ENCODE measurements at regions not wholly inside any gene's neighbourhood (a gene's known extent, or its start where the extent isn't known, plus 50 kb on each side); places are given as distances from the start of the nearest gene placed in this dataset.
"Not testable (repeated sequence)": the region's sequence is repeated elsewhere in the genome, so short reads cannot be mapped to it uniquely, and the experiment has no call there.

DNA sequence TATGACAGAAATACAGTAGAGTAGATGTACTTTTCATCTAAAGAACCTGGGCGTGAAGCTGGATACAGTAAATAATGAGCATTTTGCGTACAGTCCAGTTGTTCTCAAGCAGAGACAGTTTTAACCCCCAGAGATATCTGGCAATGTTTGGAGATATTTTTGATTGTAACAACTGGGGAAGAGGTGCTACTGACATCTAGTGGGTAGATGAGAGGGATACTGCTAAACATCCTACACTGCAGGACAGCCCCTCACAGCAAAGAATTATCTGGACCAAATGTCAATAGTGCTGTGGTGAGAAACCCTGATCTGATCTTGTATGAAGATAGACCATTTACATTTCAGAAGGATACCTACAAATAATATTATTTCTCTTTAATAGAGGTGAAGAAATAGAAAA is 200.2 kb upstream of the FAM47A start:
- DNase-seq (ENCODE audit: low read depth, low spot score): peak; percentile 46
- in situ Hi-C loops (cut with HindIII; ENCODE audit: low pct_unique_long_range_greater_than_20kb, low sequenced_read_pairs): no loop called here

DNA sequence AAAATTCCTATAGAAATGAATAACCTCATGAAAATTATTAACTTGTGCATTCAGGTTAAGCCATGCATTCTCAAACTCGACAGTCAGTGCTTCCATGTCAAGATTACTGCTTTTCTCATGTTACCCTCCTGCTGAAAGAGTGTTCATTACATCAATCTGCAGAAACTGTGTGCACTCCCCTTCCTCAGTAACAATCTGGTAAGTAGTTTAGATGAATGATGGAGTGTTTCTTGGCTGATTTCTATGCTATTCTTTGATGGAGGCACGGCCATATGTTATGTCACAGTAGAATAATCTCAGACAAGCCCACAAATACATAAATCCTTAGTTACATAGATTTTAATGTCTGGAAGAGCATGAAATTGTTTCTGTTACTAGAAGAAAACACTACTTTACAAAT is 193.3 kb upstream of the FAM47A start:
- in situ Hi-C loops (cut with HindIII; ENCODE audit: low pct_unique_long_range_greater_than_20kb, low sequenced_read_pairs): no loop called here
- DNase-seq (ENCODE audit: low read depth, low spot score): no peak

- DNase-seq (ENCODE audit: low read depth, low spot score); in situ Hi-C loops (cut with HindIII; ENCODE audit: low pct_unique_long_range_greater_than_20kb, low sequenced_read_pairs): not testable (repeated sequence)
Observed at GRCh38 chrX:34320424-34320823, 188.3 kb upstream of the FAM47A start.

DNA sequence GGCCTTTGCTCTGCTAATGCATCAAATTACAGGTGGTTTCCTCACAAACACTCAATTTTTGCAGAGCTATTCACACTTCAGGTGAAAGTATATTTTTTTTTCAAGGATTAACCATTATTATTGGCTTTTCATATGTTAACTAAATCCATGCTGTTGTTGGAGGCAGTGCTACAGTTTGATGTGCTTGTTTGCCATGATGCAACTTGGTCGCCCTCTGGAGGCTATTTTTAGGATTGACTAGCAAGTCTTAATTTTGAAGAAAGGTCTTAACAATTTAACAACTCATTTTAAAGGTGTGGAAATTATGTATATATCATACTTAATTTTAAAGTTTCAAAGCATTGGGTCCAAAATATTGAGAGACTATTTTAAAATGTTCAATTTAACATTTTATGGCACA is 168.8 kb upstream of the FAM47A start:
- peak; percentile 51 for DNase-seq (ENCODE audit: low read depth, low spot score)
- in situ Hi-C loops (cut with HindIII; ENCODE audit: low pct_unique_long_range_greater_than_20kb, low sequenced_read_pairs): no loop called here

GRCh38 chrX:34299451-34299967 is 167.4 kb upstream of the FAM47A start:
- in situ Hi-C loops (cut with HindIII; ENCODE audit: low pct_unique_long_range_greater_than_20kb, low sequenced_read_pairs): no loop called here
- no peak for DNase-seq (ENCODE audit: low read depth, low spot score)

- DNase-seq (ENCODE audit: low read depth, low spot score): no peak
- in situ Hi-C loops (cut with HindIII; ENCODE audit: low pct_unique_long_range_greater_than_20kb, low sequenced_read_pairs): no loop called here
Observed at GRCh38 chrX:34294665-34295064, 162.6 kb upstream of the FAM47A start.

GRCh38 chrX:34288782-34289181 is 156.7 kb upstream of the FAM47A start:
- no peak for DNase-seq (ENCODE audit: low read depth, low spot score)
- in situ Hi-C loops (cut with HindIII; ENCODE audit: low pct_unique_long_range_greater_than_20kb, low sequenced_read_pairs): no loop called here

- in situ Hi-C loops (cut with HindIII; ENCODE audit: low pct_unique_long_range_greater_than_20kb, low sequenced_read_pairs): no loop called here
- no peak for DNase-seq (ENCODE audit: low read depth, low spot score)
Observed at GRCh38 chrX:34279866-34280560, 147.9 kb upstream of the FAM47A start.

- DNase-seq (ENCODE audit: low read depth, low spot score): peak; percentile 21
- in situ Hi-C loops (cut with HindIII; ENCODE audit: low pct_unique_long_range_greater_than_20kb, low sequenced_read_pairs): no loop called here
Observed at GRCh38 chrX:34275699-34276098, 143.6 kb upstream of the FAM47A start.

GRCh38 chrX:34270434-34270833 is 138.3 kb upstream of the FAM47A start:
- in situ Hi-C loops (cut with HindIII; ENCODE audit: low pct_unique_long_range_greater_than_20kb, low sequenced_read_pairs): no loop called here
- DNase-seq (ENCODE audit: low read depth, low spot score): no peak

- in situ Hi-C loops (cut with HindIII; ENCODE audit: low pct_unique_long_range_greater_than_20kb, low sequenced_read_pairs): no loop called here
- DNase-seq (ENCODE audit: low read depth, low spot score): peak; percentile 38
Observed at GRCh38 chrX:34238896-34239295, 106.8 kb upstream of the FAM47A start.

DNA sequence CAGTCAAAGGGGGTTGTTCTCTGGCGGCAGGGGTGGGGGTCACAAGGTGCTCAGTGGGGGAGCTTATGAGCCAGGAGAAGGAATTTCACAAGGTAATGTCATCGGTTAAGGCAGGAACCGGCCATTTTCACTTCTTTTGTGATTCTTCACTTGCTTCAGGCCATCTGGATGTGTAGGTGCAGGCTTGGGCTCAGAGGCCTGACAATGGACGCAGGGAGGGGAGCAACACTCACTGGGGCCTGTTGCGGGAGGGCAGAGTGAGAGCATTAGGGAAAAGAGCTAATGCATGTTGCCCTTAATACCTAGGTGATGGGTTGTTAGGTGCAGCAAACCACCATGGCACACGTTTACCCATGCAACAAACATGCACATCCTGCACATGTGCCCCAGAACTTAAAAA is 98.0 kb upstream of the FAM47A start:
- in situ Hi-C loops (cut with HindIII; ENCODE audit: low pct_unique_long_range_greater_than_20kb, low sequenced_read_pairs); DNase-seq (ENCODE audit: low read depth, low spot score): not testable (repeated sequence)

DNA sequence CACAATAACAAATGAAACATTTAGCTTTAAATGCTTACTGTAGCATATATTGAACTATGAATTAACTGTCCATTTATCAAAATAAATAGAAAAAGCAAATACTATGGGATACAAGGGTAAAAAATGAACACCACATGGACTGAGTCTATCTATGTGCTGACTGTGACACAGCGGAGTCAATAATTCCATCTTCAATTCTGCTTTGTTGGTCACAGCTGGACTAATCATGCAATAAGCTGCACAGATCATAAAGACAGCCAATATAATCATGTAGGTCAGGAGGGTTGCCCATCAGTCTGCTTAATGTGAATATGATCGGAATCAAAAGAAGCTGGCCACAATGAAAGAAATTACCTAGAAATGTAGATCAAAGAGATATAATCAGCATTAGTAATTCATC is 95.7 kb upstream of the FAM47A start:
- DNase-seq (ENCODE audit: low read depth, low spot score): no peak
- in situ Hi-C loops (cut with HindIII; ENCODE audit: low pct_unique_long_range_greater_than_20kb, low sequenced_read_pairs): no loop called here

DNA sequence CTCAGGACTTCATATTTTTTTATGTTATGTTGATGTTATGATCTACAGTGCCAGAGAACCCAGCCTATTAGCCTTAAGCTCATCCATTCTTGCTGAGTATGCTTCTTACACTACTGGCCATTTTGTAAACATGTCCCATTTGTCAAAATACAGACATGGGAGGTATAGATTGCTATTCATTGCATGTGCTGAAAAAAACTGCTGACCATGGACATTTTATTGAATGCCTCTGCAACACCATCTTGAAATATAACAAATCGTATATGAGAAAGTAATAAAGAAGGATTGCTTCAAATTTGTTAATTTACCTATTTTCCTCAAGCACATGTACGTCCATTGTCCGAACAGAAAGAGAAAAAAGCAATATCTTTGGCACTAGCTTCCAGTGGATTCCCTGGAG is 91.5 kb upstream of the FAM47A start:
- in situ Hi-C loops (cut with HindIII; ENCODE audit: low pct_unique_long_range_greater_than_20kb, low sequenced_read_pairs): no loop called here
- no peak for DNase-seq (ENCODE audit: low read depth, low spot score)

DNA sequence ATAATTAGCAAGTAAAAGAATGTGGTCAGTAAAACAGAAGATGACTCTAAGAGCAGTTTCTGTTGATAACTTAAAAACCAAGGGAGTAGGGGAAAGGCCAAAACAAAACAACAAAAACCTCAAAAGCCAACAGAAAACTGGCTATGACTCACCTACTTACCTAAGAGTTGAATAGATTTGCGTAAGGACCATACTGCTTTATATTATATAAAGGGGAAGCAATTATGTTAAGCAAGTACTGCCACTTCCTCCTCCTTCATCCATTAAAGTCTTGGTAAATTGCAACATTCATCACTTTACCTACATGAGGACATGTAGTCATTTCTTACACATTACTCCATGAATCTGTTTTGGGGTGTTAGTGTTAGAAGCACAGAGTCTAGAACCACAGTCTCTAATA is 85.9 kb upstream of the FAM47A start:
- in situ Hi-C loops (cut with HindIII; ENCODE audit: low pct_unique_long_range_greater_than_20kb, low sequenced_read_pairs): no loop called here
- DNase-seq (ENCODE audit: low read depth, low spot score): no peak

- DNase-seq (ENCODE audit: low read depth, low spot score): no peak
- in situ Hi-C loops (cut with HindIII; ENCODE audit: low pct_unique_long_range_greater_than_20kb, low sequenced_read_pairs): no loop called here
Observed at GRCh38 chrX:34197946-34198345, 65.8 kb upstream of the FAM47A start.

Data from SK-MEL-5 (cell line).